IPS-20b (cell line): ENCODE measurements at regions not wholly inside any gene's neighbourhood (a gene's known extent, or its start where the extent isn't known, plus 50 kb on each side); places are given as distances from the start of the nearest gene placed in this dataset.

ENCODE experiments used
- H3K27ac ChIP-seq: one replicate; pipeline ENCODE4 v1.5.1; 2013; ENCODE audit warnings: low read length
- H3K27me3 ChIP-seq: 2 replicates; pipeline ENCODE4 v1.6.1; 2013; ENCODE audit warnings: mild to moderate bottlenecking, low read length, inconsistent platforms; ENCODE audit not compliant: insufficient read depth
- H3K36me3 ChIP-seq: 2 replicates; pipeline ENCODE4 v1.6.1; 2013; ENCODE audit warnings: low read depth, mild to moderate bottlenecking, inconsistent platforms, low read length, moderate library complexity; ENCODE audit not compliant: insufficient read depth
- H3K4me1 ChIP-seq: 2 replicates; pipeline ENCODE4 v1.6.1; 2013; ENCODE audit warnings: mild to moderate bottlenecking, control low read depth, inconsistent platforms, low read length, moderate library complexity; ENCODE audit not compliant: insufficient read depth
- H3K4me3 ChIP-seq: 2 replicates; pipeline ENCODE4 v1.5.1; 2013; ENCODE audit warnings: mild to moderate bottlenecking, low read length, inconsistent platforms
- H3K9ac ChIP-seq: 2 replicates; pipeline ENCODE4 v1.6.1; 2013; ENCODE audit warnings: low read depth, mild to moderate bottlenecking, inconsistent platforms, low read length, moderate library complexity
- H3K9me3 ChIP-seq: 2 replicates; pipeline ENCODE4 v1.6.1; 2013; ENCODE audit warnings: mild to moderate bottlenecking, low read depth, low read length, inconsistent platforms; ENCODE audit not compliant: insufficient read depth

- Histone ChIP-seq H3K9ac (no peak overlapping the region), H3K27ac (no peak overlapping the region), H3K4me1 (0 out of 2 replicates have a peak, but pooled peaks cover 4% of the 10 kb centered on the region), H3K27me3 (no peaks in the 10 kb centered on the region), H3K9me3 (no peaks in the 10 kb centered on the region), H3K36me3 (no peaks in the 10 kb centered on the region), H3K4me3 (no peak overlapping the region)
Observed at GRCh38 chr1:56068908-56069307, 510.5 kb downstream of the PLPP3 start.

GRCh38 chr1:56068210-56068609 lies 511.2 kb downstream of the PLPP3 start:
- H3K9me3 ChIP-seq, result no peaks in the 10 kb centered on the region
- H3K36me3 ChIP-seq, result no peaks in the 10 kb centered on the region
- H3K27me3 ChIP-seq, result no peaks in the 10 kb centered on the region
- H3K9ac ChIP-seq, result no peak overlapping the region
- no peak overlapping the region for H3K4me3 ChIP-seq
- no peak overlapping the region for H3K27ac ChIP-seq
- H3K4me1 ChIP-seq, result 0 out of 2 replicates have a peak, but pooled peaks cover 4% of the 10 kb centered on the region

DNA sequence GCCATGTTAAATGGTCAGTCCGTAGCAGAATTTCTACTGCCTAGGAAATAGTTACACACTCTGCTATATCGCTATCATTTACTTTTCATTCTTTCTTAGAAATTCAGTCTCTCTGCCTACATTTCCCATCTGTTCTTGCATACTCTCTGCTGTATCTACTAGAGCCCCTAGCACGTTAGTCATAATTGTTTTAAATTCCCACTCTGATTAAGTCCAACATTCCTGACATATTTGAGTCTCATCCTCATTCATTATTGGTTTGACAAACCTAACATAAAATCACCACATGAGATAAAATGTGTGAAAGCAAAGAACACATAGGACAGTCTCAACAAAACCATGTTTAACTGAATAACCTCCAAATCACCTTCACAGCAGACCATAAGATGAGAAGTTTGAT lies 513.6 kb downstream of the PLPP3 start:
- H3K9me3 ChIP-seq, result no peaks in the 10 kb centered on the region
- no peaks in the 10 kb centered on the region for H3K36me3 ChIP-seq
- 0 out of 2 replicates have a peak, but pooled peaks cover 4% of the 10 kb centered on the region for H3K4me1 ChIP-seq
- H3K27me3 ChIP-seq, result no peaks in the 10 kb centered on the region
- H3K4me3 ChIP-seq, result no peak overlapping the region
- H3K27ac ChIP-seq, result no peak overlapping the region
- no peak overlapping the region for H3K9ac ChIP-seq

GRCh38 chr1:56064705-56065104 lies 514.7 kb downstream of the PLPP3 start:
- no peaks in the 10 kb centered on the region for H3K27me3 ChIP-seq
- H3K9me3 ChIP-seq, result no peaks in the 10 kb centered on the region
- H3K4me1 ChIP-seq, result 0 out of 2 replicates have a peak, but pooled peaks cover 4% of the 10 kb centered on the region
- no peak overlapping the region for H3K9ac ChIP-seq
- H3K36me3 ChIP-seq, result no peaks in the 10 kb centered on the region
- H3K27ac ChIP-seq, result no peak overlapping the region
- no peak overlapping the region for H3K4me3 ChIP-seq

GRCh38 chr1:56063461-56063860 lies 515.9 kb downstream of the PLPP3 start:
- no peak overlapping the region for H3K9ac ChIP-seq
- H3K4me3 ChIP-seq, result no peak overlapping the region
- H3K4me1 ChIP-seq, result 0 out of 2 replicates have a peak, but pooled peaks cover 4% of the 10 kb centered on the region
- H3K9me3 ChIP-seq, result no peaks in the 10 kb centered on the region
- H3K36me3 ChIP-seq, result no peaks in the 10 kb centered on the region
- no peak overlapping the region for H3K27ac ChIP-seq
- H3K27me3 ChIP-seq, result no peaks in the 10 kb centered on the region

DNA sequence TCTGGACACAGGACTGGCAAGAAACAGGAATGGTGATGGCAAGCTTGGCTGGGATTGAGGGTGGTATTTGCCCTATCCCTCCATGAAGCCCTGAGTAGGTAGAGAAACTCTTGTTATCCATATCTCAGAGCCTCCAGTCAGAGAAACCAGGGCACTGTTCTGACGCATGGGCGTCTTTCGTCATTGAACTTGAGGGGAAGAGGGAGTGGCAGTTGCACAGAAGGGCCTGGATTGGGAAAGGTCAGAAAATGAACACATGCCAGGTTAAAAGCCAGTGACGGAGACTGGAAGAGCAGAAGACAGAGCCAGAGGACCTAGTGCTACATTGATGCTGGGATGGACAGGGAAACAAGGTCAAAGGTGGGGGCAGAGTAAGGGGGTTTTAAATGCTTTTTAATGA lies 516.7 kb downstream of the PLPP3 start:
- H3K9me3 ChIP-seq, result no peaks in the 10 kb centered on the region
- H3K36me3 ChIP-seq, result no peaks in the 10 kb centered on the region
- no peak overlapping the region for H3K9ac ChIP-seq
- 0 out of 2 replicates have a peak, but pooled peaks cover 4% of the 10 kb centered on the region for H3K4me1 ChIP-seq
- no peak overlapping the region for H3K4me3 ChIP-seq
- H3K27me3 ChIP-seq, result no peaks in the 10 kb centered on the region
- H3K27ac ChIP-seq, result no peak overlapping the region

GRCh38 chr1:56061824-56062223 lies 517.5 kb downstream of the PLPP3 start:
- H3K36me3 ChIP-seq, result no peaks in the 10 kb centered on the region
- no peak overlapping the region for H3K4me3 ChIP-seq
- no peak overlapping the region for H3K9ac ChIP-seq
- H3K27ac ChIP-seq, result no peak overlapping the region
- H3K9me3 ChIP-seq, result no peaks in the 10 kb centered on the region
- no peaks in the 10 kb centered on the region for H3K27me3 ChIP-seq
- 0 out of 2 replicates have a peak, but pooled peaks cover 4% of the 10 kb centered on the region for H3K4me1 ChIP-seq

DNA sequence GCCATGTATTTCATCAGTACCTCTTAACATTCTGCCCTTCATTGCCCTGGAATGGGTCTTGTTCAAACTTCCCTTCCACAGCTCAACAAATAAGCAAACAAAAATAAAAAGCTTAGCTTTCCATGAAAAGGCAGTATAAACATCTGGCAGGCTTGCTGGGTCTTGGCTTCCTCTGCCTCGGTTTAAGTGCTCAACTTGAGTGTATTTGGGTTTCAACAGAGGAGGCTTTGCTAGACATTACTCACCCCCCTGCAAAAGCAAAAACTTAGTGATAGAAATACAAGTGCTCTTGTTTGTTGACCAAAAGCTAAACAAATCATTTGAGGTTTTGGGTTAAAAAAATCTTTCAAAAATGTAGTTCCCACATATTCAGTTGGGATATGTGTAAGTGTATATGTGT lies 518.5 kb downstream of the PLPP3 start:
- Histone ChIP-seq H3K27me3 (no peaks in the 10 kb centered on the region), H3K4me1 (0 out of 2 replicates have a peak, but pooled peaks cover 3% of the 10 kb centered on the region), H3K27ac (no peak overlapping the region), H3K9ac (no peak overlapping the region), H3K4me3 (no peak overlapping the region), H3K9me3 (no peaks in the 10 kb centered on the region), H3K36me3 (no peaks in the 10 kb centered on the region)

- Histone ChIP-seq H3K27ac (no peak overlapping the region), H3K4me3 (no peak overlapping the region), H3K36me3 (no peaks in the 10 kb centered on the region), H3K27me3 (no peaks in the 10 kb centered on the region), H3K4me1 (no peaks in the 10 kb centered on the region), H3K9me3 (no peaks in the 10 kb centered on the region), H3K9ac (no peak overlapping the region)
Observed at GRCh38 chr1:56057466-56058405, 521.6 kb downstream of the PLPP3 start.

DNA sequence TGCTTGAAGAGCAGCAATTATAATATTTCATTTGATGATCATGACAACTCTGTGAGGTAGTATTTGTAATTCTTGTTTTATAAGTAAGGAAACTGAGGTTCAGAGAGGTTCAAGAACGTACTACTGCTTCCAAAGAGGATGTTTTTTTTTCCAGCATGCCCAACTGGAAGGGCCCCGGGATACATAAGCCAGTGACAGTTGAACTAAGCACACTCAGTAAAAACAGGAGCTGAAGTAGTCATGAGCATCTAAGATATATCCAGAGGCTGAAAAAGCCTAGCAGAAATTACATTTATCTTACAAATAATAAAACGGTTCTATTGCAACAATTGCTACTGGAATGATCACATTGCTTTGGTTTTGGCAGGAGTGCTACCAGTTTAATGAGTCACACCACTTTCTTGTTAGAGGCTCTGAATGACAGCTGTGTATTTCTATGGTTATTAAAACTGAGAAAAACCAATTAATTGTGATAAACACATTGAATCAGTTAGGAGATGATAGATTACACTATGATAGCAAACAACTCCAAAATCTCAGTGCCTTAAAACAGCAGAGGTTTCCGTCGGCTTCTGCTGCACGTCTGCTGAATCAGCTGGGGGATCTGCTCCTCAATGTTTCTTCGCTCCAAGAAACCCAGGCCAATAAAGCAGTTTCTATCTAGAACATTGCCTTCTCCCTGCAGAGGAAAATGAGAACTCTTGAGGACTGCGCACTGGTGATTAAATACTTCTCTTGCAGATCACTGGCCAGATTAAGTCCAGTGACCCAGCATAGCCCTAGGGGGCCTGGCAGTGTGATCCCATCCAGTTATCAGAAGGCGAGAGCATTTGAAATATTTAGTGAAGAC lies 522.7 kb downstream of the PLPP3 start:
- Histone ChIP-seq H3K9me3 (no peaks in the 10 kb centered on the region), H3K4me1 (no peaks in the 10 kb centered on the region), H3K4me3 (no peak overlapping the region), H3K27ac (no peak overlapping the region), H3K27me3 (no peaks in the 10 kb centered on the region), H3K9ac (no peak overlapping the region), H3K36me3 (no peaks in the 10 kb centered on the region)

- Histone ChIP-seq H3K4me1 (no peaks in the 10 kb centered on the region), H3K4me3 (no peak overlapping the region), H3K27ac (no peak overlapping the region), H3K36me3 (no peaks in the 10 kb centered on the region), H3K9ac (no peak overlapping the region), H3K9me3 (no peaks in the 10 kb centered on the region), H3K27me3 (no peaks in the 10 kb centered on the region)
Observed at GRCh38 chr1:56054959-56055358, 524.4 kb downstream of the PLPP3 start.
